GM23338 (cell line): ENCODE measurements at regions not wholly inside any gene's neighbourhood (a gene's known extent, or its start where the extent isn't known, plus 50 kb on each side); places are given as distances from the start of the nearest gene placed in this dataset.

Experiments
- ATAC-seq: fragments of 200-7000 bp; cut with Tn5 transposase; 3 replicates; pipeline ENCODE4 v1.9.1; 2020
- DNase-seq: peaks from one replicate; pipeline ENCODE4 v3.0.0-alpha.2; 2015; ENCODE audit warnings: low spot score
- H2AFZ ChIP-seq: fragments of 200-600 bp; sonication (generic); 2 replicates; pipeline ENCODE4 v1.8.0; 2016; ENCODE audit warnings: antibody characterized with exemption, mild to moderate bottlenecking, moderate library complexity
- H3F3A ChIP-seq: fragments of 200-600 bp; sonication (generic); replicated peaks from 2 replicates; pipeline ENCODE4 v1.8.0; 2017; ENCODE audit warnings: antibody characterized with exemption, mixed run types, low read depth
- H3K27ac ChIP-seq: fragments of 200-600 bp; sonication (generic); 2 replicates; pipeline ENCODE4 v1.6.1; 2016; ENCODE audit warnings: low read depth
- H3K27me3 ChIP-seq: fragments of 200-600 bp; sonication (generic); 2 replicates; pipeline ENCODE4 v1.8.0; 2016; ENCODE audit warnings: mild to moderate bottlenecking, mixed run types, moderate library complexity; ENCODE audit not compliant: insufficient read depth
- H3K36me3 ChIP-seq: fragments of 200-600 bp; sonication (generic); 2 replicates; pipeline ENCODE4 v1.8.0; 2016; ENCODE audit warnings: mild to moderate bottlenecking; ENCODE audit not compliant: insufficient read depth
- H3K4me1 ChIP-seq: fragments of 200-600 bp; sonication (generic); 2 replicates; pipeline ENCODE4 v1.8.0; 2016; ENCODE audit warnings: mild to moderate bottlenecking, moderate library complexity; ENCODE audit not compliant: insufficient read depth
- H3K4me2 ChIP-seq: fragments of 200-600 bp; sonication (generic); 2 replicates; pipeline ENCODE4 v1.7.1; 2017; ENCODE audit warnings: mixed run types
- H3K4me3 ChIP-seq: fragments of 200-600 bp; sonication (generic); 2 replicates; pipeline ENCODE4 v1.6.1; 2016; ENCODE audit warnings: mixed run types
- H3K79me2 ChIP-seq: fragments of 200-600 bp; sonication (generic); replicated peaks from 2 replicates; pipeline ENCODE4 v1.8.0; 2017; ENCODE audit warnings: mild to moderate bottlenecking; ENCODE audit not compliant: insufficient read depth
- H3K9me2 ChIP-seq: fragments of 200-600 bp; sonication (generic); 2 replicates; pipeline ENCODE4 v1.8.0; 2017; ENCODE audit not compliant: insufficient read depth
- H4K20me1 ChIP-seq: fragments of 200-600 bp; sonication (generic); replicated peaks from 2 replicates; pipeline ENCODE4 v1.8.0; 2017; ENCODE audit warnings: mild to moderate bottlenecking; ENCODE audit not compliant: insufficient read depth
- H3K27ac Mint-ChIP-seq: 2 replicates; pipeline ENCODE4 v1.8.0; 2020; ENCODE audit warnings: inconsistent platforms, mild to moderate bottlenecking, moderate library complexity, mixed read lengths
- H3K27me3 Mint-ChIP-seq: 3 replicates; pipeline ENCODE4 v1.8.0; 2022; ENCODE audit warnings: low read depth, mild to moderate bottlenecking, moderate library complexity, mixed read lengths, inconsistent platforms; ENCODE audit not compliant: insufficient read depth, poor library complexity
- H3K36me3 Mint-ChIP-seq: 3 replicates; pipeline ENCODE4 v1.8.0; 2021; ENCODE audit warnings: low read depth, mild to moderate bottlenecking, inconsistent platforms, moderate library complexity, mixed read lengths
- H3K4me1 Mint-ChIP-seq: 3 replicates; pipeline ENCODE4 v1.8.0; 2020; ENCODE audit warnings: mild to moderate bottlenecking, inconsistent platforms, mixed read lengths
- H3K4me3 Mint-ChIP-seq: 3 replicates; pipeline ENCODE4 v1.8.0; 2021; ENCODE audit warnings: moderate library complexity, mild to moderate bottlenecking, inconsistent platforms, mixed read lengths
- H3K9me3 Mint-ChIP-seq: 3 replicates; pipeline ENCODE4 v1.8.0; 2020; ENCODE audit warnings: moderate library complexity, mild to moderate bottlenecking, inconsistent platforms, mixed read lengths
- CREB1 ChIP-seq: fragments of 250-450 bp; sonication (Bioruptor Pico); IDR thresholded peaks from 2 replicates; pipeline ENCODE4 v1.5.0; 2020; ENCODE audit warnings: low read depth, mild to moderate bottlenecking, moderate library complexity
- JUNB ChIP-seq: IDR thresholded peaks from one replicate; pipeline ENCODE4 v1.6.1; 2016; ENCODE audit warnings: antibody characterized with exemption; ENCODE audit not compliant: unreplicated experiment
- NANOG ChIP-seq: IDR thresholded peaks from 2 replicates; pipeline ENCODE4 v1.6.1; 2016; ENCODE audit warnings: antibody characterized with exemption, borderline replicate concordance
- POLR2AphosphoS5 ChIP-seq: IDR thresholded peaks from 2 replicates; pipeline ENCODE4 v1.6.1; 2016; ENCODE audit warnings: antibody characterized with exemption, low read depth
- STAT1 ChIP-seq: IDR thresholded peaks from one replicate; pipeline ENCODE4 v1.6.1; 2016; ENCODE audit warnings: antibody characterized with exemption; ENCODE audit not compliant: unreplicated experiment
- ZNF462 ChIP-seq: fragments of 250-450 bp; sonication (Bioruptor Pico); IDR thresholded peaks from 2 replicates; pipeline ENCODE4 v1.5.0; 2020; ENCODE audit warnings: mild to moderate bottlenecking, moderate library complexity
- TF ChIP-seq, protein P1 (sequence below): IDR thresholded peaks from one replicate; pipeline ENCODE4 v1.6.1; 2018; ENCODE audit warnings: antibody characterized with exemption; ENCODE audit not compliant: unreplicated experiment

DNA sequence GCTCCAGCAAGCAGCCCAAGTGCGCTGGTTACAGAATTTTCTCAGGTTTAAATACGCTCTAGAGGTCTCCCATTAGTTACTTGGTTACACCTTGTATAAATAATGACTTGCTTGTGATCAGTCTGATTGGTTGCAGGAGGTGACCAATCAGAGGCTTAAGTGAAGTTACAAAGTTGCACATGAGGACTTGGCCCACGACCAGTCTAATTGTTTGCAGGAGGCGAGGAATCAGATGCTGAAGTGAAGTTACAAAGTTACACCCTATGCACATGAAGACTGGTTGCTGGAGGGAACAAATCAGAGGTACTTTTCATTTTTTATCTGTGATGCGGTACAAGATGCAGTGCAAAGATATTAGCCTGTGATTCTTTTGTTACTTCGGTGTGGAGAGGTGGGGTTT is 80.7 kb downstream of the UBE2NL start (continued):
- TF ChIP-seq ZNF462 (CRISPR knock-in tag) (no peak), POLR2AphosphoS5 (no peak), JUNB (no peak), STAT1 (no peak), CREB1 (CRISPR knock-in tag) (no peak)

- H3K27me3 Mint-ChIP-seq: peaks cover 1% of the 10 kb centered on the region
- ATAC-seq: no peak
- no peak for TF ChIP-seq STAT1
- no peak for TF ChIP-seq ZNF462 (CRISPR knock-in tag)
- TF ChIP-seq, protein P1, sequence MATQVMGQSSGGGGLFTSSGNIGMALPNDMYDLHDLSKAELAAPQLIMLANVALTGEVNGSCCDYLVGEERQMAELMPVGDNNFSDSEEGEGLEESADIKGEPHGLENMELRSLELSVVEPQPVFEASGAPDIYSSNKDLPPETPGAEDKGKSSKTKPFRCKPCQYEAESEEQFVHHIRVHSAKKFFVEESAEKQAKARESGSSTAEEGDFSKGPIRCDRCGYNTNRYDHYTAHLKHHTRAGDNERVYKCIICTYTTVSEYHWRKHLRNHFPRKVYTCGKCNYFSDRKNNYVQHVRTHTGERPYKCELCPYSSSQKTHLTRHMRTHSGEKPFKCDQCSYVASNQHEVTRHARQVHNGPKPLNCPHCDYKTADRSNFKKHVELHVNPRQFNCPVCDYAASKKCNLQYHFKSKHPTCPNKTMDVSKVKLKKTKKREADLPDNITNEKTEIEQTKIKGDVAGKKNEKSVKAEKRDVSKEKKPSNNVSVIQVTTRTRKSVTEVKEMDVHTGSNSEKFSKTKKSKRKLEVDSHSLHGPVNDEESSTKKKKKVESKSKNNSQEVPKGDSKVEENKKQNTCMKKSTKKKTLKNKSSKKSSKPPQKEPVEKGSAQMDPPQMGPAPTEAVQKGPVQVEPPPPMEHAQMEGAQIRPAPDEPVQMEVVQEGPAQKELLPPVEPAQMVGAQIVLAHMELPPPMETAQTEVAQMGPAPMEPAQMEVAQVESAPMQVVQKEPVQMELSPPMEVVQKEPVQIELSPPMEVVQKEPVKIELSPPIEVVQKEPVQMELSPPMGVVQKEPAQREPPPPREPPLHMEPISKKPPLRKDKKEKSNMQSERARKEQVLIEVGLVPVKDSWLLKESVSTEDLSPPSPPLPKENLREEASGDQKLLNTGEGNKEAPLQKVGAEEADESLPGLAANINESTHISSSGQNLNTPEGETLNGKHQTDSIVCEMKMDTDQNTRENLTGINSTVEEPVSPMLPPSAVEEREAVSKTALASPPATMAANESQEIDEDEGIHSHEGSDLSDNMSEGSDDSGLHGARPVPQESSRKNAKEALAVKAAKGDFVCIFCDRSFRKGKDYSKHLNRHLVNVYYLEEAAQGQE: no peak
- no peak for TF ChIP-seq NANOG
Measured at GRCh38 chrX:143988356-143988755, 104.5 kb downstream of the UBE2NL start.

More at GRCh38 chrX:143988356-143988755, 104.5 kb downstream of the UBE2NL start:
- H3K27ac Mint-ChIP-seq: no peak overlapping the region
- Histone ChIP-seq H3K9me2 (no peaks in the 10 kb centered on the region), H3K4me1 (no peaks in the 10 kb centered on the region), H3K4me2 (no peak overlapping the region), H3K27ac (no peak overlapping the region), H3K27me3 (no peaks in the 10 kb centered on the region), H3F3A (no peaks in the 10 kb centered on the region), H4K20me1 (no peaks in the 10 kb centered on the region), H3K4me3 (no peak overlapping the region), H2AFZ (no peak overlapping the region), H3K79me2 (no peaks in the 10 kb centered on the region), H3K36me3 (no peaks in the 10 kb centered on the region)
- H3K9me3 Mint-ChIP-seq: peaks cover 66% of the 10 kb centered on the region
- peaks cover 5% of the 10 kb centered on the region; the same call in 2 of the 3 replicates for H3K36me3 Mint-ChIP-seq
- no peak overlapping the region for H3K4me3 Mint-ChIP-seq
- DNase-seq: no peak
- no peaks in the 10 kb centered on the region for H3K4me1 Mint-ChIP-seq
